ENCODE measurements at regions not wholly inside any gene's neighbourhood (a gene's known extent, or its start where the extent isn't known, plus 50 kb on each side); places are given as distances from the start of the nearest gene placed in this dataset.
A peak's percentile ranks its signal among the peaks of the same experiment; 100 is the strongest.

DNA sequence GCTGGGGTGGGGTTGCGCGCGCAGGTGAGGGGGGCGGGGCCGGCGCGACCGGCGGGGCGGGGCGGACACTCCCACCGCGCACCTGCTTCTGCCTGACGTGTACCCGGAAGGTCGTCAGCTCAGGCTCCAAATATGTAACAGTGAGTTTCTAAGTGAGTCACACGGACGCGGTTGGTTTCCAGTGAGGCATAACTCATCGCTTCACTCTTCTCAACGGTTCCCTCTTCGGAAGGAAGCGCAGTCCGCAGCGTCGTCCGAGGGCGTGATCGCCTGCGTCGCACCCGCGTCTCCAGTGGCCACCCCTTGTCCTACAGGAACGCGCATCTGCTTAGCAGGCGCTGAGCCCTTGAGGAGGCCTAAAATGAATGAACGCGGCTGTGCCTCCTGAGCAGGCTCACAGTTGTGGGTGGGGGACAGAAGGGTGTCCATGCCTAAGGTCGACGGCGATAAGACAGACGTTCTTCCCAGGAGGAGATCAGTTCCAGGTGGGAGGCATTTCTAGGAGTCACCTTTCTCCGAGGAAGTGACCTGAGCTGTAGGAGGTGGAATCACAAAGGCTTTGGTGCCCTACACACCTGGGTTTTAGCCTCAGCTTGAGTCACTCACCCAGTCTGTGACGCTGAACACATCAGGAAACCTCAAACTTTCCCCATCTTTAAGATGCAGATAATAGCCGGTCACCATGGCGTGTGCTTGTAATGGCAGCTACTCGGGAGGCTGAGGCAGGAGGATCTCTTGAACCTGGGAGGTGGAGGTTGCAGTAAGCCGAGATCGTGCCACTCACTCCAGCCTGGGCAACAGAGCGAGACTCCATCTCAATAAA, 50.9 kb upstream of the EZR start:
- WGBS, 2 experiments (ENCODE audit: extremely low coverage in 2 of 2, insufficient read length in 1 of 2): 11% methylated on average over 21 of the region's 50 CpGs; no CpG with 5 or more reads in 1 of the 2 experiments

More for the DNA sequence above, 50.9 kb upstream of the EZR start:
- H2BK15ac ChIP-seq (ENCODE audit: low read depth, low read length): peak overlapping the region; percentile 90; the same call in 2 of the 3 replicates
- peak overlapping the region; percentile 68 to 92 for H4K8ac ChIP-seq (ENCODE audit: low read depth in 2 of 2, low read length in 2 of 2)
- H3K27me3 ChIP-seq (ENCODE audit: control insufficient read depth, insufficient read depth, low read length): no peaks in the 10 kb centered on the region
- peak; percentile 95 for DNase-seq
- peak; percentile 89 for ATAC-seq (ENCODE audit: low read depth)
- H3K79me1 ChIP-seq (ENCODE audit: low read depth in 1 of 2, low read length in 2 of 2): no peaks in the 10 kb centered on the region; a peak in 1 of 4 replicates
- TF ChIP-seq CHD1 (IDR thresholded peaks at IDR 0.05; ENCODE audit: low read depth, low read length) (no peak), POLR2A (IDR thresholded peaks at IDR 0.05; ENCODE audit: low read depth, low read length) (peak; percentile 72), FOS (IDR thresholded peaks at IDR 0.05; ENCODE audit: low read depth, low read length) (peak; percentile 79), SMC3 (IDR thresholded peaks at IDR 0.05; ENCODE audit: low read depth, low read length) (peak; percentile 38), RCOR1 (IDR thresholded peaks at IDR 0.05; ENCODE audit: insufficient replicate concordance, low read length) (peak; percentile 85), RAD21 (IDR thresholded peaks at IDR 0.05; ENCODE audit: low read length) (peak; percentile 51), BHLHE40 (IDR thresholded peaks at IDR 0.05; ENCODE audit: low read depth, low read length) (0 out of 2 replicates have a peak, but pooled peaks have one; percentile 8), MAFK (IDR thresholded peaks at IDR 0.05; ENCODE audit: low read depth, low read length) (no peak)
- peak overlapping the region; percentile 61 for H2BK5ac ChIP-seq (ENCODE audit: low read depth, low read length, poor library complexity, severe bottlenecking)
- peak overlapping the region; percentile 63 for H3K4me2 ChIP-seq (ENCODE audit: low read depth, low read length)
- H4K91ac ChIP-seq (ENCODE audit: insufficient read depth, low read depth, low read length): peak overlapping the region; percentile 77
- in situ Hi-C loops (cut with MboI; ENCODE audit: low sequenced_read_pairs): no loop called here
- H3K23ac ChIP-seq (ENCODE audit: low read depth, low read length): peak overlapping the region; percentile 64
- ChIA-PET CTCF (no interaction called here), POLR2A (ENCODE audit: unreplicated experiment) (interaction anchor here (0.7 kb wide), 1 partner anchor 217 kb away, joined by 3 read pairs; no protein-coding TSS in a partner anchor)
- peak overlapping the region; percentile 94 for H2BK120ac ChIP-seq (ENCODE audit: low read depth, low read length)
- H4K20me1 ChIP-seq (ENCODE audit: insufficient read depth, low read length): no peaks in the 10 kb centered on the region
- dilution Hi-C loops (cut with HindIII; ENCODE audit: low sequenced_read_pairs, unreplicated experiment): no loop called here
- H3K14ac ChIP-seq (replicated peaks; ENCODE audit: low read depth, low read length): peak overlapping the region; percentile 97
- BruUV-seq (replicated peaks): TSS peak; percentile 93
- intact Hi-C loops (cut with micrococcal nuclease): no loop called here
- H3K18ac ChIP-seq (ENCODE audit: low read depth, low read length): peak overlapping the region; percentile 14
- peak overlapping the region; percentile 53 for H3K4me3 ChIP-seq (ENCODE audit: insufficient read depth, low read depth, low read length)
- peak overlapping the region; percentile 32 for H4K5ac ChIP-seq (ENCODE audit: low read depth, low read length)
- H2AFZ ChIP-seq (replicated peaks; ENCODE audit: low read length, poor library complexity): peak overlapping the region; percentile 97
- peak overlapping the region; percentile 88 for H3K56ac ChIP-seq (ENCODE audit: extremely low read depth, insufficient read depth, low read length)
- peak overlapping the region; percentile 90 for H2AK5ac ChIP-seq (ENCODE audit: low read depth, low read length)
- peak overlapping the region; percentile 73 for H2BK20ac ChIP-seq (ENCODE audit: low read depth, low read length)
- peaks cover 11% of the 10 kb centered on the region for H3K9me1 ChIP-seq (ENCODE audit: insufficient read depth, low read length)
- H3K27ac ChIP-seq (ENCODE audit: insufficient read depth, low read length): peak overlapping the region; percentile 63; the same call in 1 of the 2 replicates
- peak overlapping the region; percentile 22 for H2AK9ac ChIP-seq (replicated peaks; ENCODE audit: low read depth, low read length, poor library complexity)
- peak overlapping the region; percentile 39; the same call in 1 of the 2 replicates for H3K9ac ChIP-seq (ENCODE audit: low read depth, low read length)
- peak overlapping the region; percentile 88 for H3K4ac ChIP-seq (ENCODE audit: low read depth, low read length)
- no peaks in the 10 kb centered on the region for H3K4me1 ChIP-seq (ENCODE audit: control insufficient read depth, insufficient read depth, low read length)
- H3K36me3 ChIP-seq (ENCODE audit: control insufficient read depth, insufficient read depth, low read length): no peaks in the 10 kb centered on the region
- no peaks in the 10 kb centered on the region for H3K9me3 ChIP-seq (ENCODE audit: control insufficient read depth, insufficient read depth, low read length)
